Skin of body (tissue), 1 donor: ENCODE measurements at regions not wholly inside any gene's neighbourhood (a gene's known extent, or its start where the extent isn't known, plus 50 kb on each side); places are given as distances from the start of the nearest gene placed in this dataset.

Source experiments
- DNase-seq: peaks from one replicate; lab custom pipeline; 2025; lab: John Stamatoyannopoulos, UW

DNA sequence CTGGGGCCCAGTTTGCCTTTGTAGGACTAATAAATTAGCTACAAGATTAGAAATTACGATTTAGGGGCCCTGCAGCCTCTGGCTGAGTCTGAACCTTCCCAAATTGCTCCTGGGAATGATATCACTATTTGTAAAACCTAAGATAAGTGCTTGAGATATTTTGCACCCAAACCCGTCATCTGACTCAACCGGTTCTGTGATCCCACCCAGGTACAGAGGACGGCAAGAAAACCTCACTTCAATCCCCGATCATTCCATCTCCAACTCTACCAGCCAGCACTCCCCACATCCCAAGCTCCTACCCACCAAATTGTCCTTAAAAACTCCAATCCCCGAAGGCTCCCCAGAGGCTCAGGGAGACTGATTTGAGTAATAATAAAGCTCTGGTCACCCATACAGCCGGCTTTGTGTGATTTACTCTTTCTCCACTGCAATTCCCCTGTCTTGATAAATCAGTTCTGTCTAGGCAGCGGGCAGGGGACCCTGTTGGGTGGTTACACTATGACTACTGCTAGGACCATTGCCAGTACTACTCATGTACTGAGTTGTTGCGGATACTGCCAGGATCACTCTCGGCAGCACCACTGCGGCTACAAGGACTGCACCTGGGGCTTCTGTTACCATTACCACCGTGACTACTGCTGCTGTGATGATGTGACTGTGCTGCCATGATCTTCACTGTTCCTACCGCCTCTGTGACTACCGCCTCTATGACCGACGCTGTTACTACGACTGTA is 73.1 kb downstream of the IRF8 start:
- DNase-seq, result no peak

DNA sequence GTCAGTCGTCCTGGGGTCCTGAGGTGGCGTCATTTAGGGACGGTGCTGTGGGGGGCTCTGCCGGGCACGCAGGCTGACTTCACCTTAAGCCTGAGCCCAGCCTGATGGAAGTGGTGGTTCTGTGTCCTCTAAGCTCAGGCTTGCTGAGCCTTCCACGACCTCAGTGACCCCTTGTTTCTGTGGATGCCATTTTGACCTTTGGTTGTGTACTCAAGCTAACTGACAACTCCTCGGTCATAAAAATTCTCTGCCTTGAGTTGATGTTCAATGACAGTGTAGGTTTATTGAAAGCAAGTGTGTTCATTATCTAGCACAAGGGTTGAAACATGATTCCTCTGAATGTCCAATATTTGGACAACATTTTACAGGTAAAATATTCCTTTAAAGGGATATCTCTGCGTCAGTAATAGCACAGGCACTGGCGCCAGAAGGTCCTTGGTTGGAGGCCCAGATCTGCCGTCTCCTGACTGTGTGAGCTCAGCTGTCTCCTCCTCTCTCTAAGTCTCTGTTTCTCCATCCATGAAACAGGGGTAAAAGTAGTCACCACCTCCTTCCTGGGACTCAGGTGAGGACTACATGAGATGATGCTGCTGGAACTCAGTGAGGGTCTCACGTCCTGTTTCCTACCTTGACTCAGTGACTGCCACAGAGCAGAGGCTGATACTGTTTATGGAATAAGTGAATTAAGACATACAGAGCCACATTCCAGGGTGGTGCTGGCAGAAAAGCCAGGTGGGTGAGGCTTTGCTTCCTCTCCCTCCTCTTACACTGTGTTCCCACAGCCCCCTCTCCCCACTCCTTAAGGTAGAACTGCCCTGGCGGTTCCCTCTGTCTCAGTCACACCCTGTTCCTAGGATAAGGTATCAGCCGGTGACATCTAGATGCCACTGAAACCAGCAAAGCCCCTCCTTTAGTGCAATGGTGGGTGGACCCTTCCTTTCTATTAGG is 75.7 kb downstream of the IRF8 start:
- no peak for DNase-seq

DNA sequence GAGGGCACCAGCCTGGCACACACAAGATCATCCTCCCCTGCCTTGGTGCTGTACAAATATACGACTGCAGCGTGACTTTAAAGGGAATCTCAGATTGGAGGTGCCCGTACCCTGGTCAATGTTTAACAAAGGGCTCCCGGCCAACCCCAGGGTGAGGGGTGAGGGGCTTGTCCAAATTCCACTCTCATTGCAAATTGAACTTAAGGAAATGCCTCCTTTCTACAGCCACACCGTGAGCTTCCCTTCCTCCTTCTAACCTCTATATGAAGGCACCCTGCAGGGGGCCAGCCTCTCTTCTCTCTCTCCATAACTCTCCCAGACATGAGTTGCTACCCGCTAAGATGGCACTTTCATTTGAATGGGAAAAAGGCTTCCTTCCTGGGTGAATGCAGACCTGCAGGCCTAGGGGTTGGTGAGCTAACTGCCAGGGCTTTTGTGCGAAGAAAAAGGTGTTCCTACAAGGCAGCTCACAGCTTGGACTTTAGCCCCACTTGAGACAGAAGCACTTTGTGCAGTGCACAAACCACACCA is 76.6 kb downstream of the IRF8 start:
- DNase-seq, result no peak

DNA sequence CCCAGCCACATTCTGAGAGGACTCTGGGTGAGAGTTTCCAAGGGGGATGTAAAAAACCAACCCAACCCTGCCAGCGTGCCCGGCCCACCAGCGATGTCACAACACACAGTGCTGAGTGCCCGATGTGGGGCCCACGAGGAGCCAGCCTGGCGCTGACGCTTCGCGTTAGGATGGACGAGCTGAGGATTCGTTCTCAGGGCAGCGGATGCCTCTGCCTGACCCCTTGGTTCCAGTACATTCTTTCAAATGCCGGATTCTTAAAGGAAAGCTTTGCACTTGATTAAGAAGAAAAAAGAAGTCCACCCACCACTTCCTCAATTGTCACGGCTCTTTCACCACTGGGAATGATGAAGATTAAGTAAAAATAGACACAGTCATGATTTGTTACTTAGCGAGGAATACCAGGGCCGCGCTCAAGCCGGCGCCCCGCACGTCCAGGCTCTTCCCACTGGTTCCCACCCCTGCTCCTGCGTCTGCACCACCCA is 79.4 kb downstream of the IRF8 start:
- no peak for DNase-seq

DNA sequence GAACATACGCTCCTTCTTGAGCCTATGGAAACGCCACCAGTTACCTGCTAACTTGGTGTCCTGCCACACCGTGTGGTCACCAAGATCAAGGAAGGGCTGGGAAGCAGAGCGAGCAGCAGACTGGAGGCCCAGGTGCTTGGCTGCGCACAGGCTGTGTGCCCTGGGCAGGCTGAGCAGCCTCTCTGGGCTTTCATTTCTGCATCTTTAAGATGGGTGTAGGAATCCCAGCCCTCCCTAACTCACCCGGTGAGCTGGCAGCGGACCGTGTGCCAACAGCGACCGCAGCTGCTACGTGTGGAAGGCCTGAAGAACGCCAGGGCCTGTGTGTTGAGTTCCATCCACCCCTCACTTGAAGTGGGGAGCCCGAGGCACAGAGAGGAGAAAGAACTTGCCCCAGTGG is 80.0 kb downstream of the IRF8 start:
- DNase-seq, result no peak

DNA sequence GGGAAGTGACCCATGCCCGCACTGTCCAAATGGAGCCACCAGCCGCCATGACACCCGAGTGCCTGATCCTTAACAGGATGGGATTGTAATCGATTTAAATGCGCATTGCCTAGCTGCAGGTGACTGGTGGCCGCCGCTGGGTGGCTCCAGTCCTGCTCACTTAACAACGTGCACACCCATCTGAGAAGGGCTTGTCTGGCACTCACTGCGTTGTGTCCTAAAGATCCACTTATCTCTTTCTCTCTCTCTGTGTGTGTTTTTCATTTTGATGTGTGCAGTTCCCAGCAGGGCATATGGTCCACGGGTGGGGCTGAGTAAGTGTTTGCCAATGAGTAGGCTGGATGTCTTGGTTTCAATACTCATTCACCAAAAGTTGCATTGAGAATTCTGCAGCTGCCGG is 80.6 kb downstream of the IRF8 start:
- DNase-seq, result no peak

DNA sequence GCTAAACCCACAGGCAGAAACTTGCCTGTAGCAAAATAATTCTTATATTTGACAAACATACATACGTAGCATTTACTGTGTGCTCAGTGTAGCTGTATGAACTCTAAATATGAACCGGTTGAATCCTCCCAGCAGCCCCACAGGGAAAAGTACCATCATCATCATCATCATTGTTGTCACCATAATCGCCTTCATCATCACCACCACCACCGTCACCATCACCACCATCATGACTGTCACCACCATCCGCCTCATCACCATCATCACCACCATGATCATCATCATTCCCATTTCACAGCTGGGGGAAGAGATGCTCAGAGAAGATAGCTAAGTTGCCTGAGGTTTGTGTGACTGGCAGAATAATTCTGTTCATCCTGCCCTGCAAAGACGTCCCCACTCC is 81.7 kb downstream of the IRF8 start:
- DNase-seq, result no peak

DNA sequence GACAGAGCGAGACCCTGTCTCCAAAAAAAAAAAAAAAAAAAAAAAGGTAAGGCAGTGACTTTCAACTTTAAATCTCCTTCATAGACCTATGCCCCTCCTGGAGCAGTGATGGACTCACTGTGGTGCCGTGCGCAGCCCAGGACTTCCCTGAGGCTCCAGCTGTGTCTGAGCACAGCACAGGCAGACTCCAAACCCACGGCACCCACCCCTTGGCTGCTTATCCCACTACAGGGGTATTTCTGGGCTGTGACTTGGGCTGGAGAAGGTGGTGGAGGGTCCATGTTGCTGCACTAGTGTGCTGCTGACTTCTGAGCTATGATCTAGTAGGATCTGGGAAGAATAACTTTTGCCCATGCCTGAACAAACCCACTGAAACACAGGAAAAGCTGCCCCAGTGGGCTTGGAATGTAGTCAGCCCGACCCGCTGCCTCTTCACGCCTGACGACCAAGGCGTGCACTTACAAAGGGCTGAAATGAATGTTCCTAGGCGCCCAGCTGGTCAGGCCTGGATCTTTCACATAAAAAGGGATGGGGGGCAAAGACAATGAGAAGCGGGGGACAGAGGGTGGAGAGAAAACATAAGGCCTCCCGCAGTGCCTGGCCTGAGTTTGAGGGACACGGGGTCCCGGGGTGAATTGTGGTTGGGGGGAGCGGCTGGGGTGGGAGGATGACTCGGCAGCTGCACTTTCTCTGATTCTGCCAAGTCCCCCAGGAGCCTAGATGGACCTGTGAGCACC is 83.0 kb downstream of the IRF8 start:
- DNase-seq, result no peak

DNA sequence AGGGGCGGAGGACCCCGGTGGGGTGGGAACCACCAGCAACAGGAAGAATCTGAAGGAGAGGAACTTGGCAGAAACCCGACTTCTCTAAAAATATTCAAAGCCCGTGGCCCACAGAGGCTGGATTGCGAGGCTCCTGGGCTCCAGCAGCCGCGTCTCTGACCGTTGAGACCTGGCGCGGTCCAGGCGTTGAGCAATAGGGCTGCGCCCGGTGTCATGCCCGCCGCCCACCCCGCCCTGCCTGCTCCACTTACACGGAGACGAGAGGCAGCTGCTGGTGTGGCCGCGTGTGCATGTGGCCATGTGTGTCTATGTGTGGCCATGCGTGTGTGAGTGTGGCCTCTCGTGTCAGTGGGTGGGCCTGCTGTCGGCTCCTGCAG is 83.6 kb downstream of the IRF8 start:
- DNase-seq, result no peak

DNA sequence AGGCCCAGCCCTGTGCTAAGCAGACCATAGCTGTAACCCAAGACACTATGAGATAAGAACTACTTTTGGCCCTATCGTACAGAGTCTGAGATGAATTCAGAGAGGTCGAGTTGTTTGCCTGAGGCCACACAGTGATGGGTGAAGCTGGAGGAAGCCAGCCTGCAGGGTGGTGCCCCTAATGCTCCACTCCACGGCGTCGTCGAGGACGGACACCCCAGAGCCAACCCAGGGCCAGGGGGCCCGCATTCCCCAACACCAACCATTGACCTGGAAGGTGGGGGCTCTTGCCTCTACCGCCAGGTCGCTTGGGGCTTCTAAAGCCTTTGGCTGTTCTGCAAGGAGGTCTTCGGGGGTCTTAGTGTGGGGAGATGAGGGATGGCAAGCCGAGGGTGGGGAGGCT is 84.1 kb downstream of the IRF8 start:
- no peak for DNase-seq

DNA sequence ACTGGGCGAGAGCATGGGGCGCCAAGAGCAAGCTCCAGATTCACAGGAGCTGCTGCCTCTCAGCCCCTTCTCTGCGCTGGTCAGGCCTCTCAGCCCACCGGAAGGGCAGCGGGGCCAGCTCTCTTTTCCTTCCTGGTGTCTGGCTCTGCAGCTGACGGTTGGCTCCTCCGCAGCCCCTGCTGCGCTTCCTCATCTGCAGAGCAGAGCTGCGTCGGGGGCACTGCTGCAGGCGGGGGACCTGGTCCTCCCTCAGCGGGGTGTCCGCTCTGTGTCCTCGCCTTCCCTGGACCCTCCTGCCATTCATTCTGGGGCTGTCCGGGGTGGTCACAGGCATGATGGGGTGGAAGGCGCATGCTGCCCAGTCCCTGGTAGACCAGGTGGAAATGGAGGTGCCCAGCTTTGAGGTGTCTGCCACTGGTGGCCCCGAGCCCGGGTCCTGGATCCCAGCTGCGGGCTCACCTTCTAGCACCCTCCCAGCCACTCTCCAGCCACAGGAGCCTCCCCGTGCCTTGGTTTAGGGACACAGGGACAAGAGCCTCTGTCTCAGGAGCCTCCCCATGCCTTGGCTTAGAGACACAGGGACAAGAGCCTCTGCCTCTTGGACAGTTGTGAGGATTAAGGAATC is 84.8 kb downstream of the IRF8 start:
- DNase-seq, result no peak

DNA sequence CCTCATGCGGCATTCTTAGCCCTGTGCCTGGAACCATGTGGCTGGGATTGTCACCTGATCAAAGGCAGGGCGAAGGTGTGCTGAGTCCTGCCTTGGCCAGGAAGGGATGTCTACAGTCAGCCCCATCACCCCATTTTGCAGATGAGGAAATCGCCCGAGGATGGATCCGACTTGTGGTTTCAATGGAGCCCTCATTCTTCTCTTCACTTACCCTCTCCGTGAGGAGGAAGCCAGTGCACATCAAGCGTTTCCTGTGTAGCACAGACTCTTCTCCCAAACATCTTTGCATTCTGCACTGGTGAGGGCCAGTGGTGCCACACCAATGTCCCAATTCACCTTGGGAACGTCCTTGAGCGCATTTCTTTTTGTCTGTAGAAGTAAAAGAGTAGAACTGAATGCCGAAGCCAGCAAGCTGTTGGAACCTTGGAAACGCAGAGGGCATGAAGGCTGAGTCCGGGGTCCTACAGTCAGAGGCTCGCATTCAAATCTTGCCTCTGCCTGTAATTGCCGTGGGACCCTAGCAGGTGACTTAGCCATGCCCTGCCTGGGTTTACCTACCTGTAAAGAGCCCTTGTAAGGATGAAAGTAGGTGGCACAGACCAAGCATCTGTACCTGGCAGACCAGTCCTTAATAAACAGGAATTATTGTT is 85.4 kb downstream of the IRF8 start:
- no peak for DNase-seq

DNA sequence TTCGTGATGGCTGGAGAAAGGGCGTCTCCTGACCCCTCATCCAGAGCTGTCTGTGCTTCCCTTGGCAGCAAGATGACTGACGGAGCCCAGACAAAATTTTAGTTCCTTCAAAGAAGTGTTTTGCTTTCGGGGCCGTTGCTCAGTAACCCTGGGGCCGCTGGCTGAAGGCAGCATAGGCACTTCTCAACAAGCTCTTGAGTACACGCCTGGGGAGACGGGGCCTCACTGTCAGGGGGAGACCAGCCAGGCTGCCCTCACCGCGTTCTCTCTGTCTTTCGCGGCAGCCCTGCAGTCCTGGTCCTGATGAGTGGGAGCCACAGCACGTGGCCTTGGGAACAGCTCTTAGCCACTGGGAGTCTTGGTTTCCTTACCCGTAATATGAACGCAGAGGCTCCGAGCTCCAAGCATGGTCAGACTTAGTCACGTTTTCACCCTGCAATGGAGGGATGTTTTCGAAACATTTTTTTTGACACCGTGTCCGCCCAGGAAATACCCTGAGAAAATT is 86.0 kb downstream of the IRF8 start:
- DNase-seq, result no peak

DNA sequence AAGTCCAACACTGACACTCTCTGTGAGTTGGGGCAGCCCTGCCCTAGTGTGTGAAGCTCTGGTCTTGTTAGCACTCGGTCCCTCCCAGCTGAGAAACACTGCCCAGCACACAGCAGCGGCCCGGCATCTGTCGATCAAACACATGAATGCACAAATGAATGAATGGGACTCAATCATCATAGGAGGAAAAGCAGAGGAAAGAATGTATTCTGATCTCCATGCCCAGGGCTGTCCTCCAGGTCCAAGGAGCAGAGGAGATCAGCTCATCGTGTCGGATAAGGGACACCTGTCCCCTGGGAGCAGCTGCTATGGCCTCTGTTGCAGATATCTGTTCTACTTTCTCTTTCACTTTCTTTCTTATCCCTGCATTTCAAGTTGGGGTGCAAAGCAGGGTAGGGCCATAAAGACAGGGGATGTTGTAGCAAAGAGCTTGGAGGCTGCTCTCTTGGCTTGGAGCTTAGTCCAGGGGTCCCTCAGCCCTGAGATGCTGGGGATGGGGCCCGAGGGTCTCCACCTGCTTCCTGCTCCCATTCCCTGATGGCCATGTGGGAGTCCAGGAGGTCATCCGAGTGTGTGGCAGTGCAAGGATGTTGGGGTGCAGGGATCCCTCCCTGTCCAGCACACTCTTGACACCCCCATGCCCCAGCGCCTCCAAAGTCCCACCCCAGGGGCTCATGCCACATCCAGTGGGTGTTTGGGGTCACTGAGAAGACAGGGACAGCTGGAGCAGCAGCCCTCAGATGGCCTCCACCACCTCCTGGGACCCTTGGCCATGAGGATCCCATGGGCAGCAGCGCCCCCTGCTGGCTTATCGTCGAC is 88.2 kb downstream of the IRF8 start:
- no peak for DNase-seq

DNA sequence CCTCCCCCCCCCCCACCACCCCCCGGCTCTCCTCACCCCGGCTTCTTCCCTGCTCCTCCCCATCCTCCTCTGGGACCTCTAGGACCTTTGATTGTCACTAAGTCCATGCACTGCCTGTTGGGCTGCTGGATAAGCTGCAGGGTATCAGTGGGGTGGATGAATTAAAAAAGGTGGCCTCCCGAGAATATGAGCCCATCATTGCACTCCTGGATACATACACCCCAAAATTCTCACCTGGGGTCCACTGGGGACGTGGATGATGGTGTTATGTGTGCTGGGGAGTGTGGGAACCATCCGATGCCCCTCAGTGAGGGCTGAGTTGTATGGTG is 88.8 kb downstream of the IRF8 start:
- no peak for DNase-seq

DNA sequence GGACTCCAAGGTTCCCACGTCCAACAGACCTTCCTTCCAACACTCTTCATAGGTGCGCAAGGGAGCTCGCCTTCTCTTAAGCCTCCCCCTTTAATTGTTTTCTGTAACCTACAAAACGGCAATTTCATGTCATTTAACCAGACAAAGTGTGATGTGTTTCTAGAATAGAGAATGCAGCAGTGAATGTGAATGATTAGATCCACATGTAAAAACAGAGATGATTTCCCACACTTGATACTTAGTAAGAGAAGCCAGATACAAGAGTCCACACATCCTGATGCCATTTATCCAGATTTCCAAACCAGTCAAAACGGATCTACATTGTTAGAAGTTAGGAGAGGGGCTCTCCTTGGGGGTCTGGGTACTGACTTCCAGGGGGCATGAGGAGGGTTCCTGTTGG is 89.3 kb downstream of the IRF8 start:
- DNase-seq, result no peak

DNA sequence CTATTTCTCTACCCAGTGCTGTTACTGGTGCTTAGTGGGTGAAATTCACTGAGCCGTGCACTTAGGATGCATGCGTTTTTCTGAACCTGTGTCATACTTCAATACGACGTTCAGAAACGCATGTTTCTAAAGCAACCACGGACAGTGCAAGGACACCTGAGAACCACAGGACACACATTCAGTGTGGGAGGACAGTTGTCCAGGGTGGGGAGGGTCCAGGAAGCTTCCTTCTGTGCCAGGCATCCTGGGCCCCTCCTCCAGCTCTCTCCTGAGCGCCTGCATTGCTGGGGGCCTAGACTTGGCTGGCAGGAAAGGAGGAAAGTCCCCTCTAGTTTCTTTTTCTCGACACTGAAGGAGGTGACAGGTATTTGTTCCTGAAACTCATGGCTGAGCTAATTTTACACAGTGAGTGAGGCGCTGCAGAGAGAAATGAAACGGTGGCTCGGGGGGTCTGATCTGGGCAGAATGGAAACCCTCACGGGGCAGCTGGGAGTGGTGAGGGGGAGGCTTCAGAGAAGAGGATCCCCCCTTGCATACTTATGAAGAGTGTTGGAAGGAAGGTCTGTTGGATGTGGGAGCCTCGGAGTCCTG is 89.9 kb downstream of the IRF8 start:
- DNase-seq, result no peak

DNA sequence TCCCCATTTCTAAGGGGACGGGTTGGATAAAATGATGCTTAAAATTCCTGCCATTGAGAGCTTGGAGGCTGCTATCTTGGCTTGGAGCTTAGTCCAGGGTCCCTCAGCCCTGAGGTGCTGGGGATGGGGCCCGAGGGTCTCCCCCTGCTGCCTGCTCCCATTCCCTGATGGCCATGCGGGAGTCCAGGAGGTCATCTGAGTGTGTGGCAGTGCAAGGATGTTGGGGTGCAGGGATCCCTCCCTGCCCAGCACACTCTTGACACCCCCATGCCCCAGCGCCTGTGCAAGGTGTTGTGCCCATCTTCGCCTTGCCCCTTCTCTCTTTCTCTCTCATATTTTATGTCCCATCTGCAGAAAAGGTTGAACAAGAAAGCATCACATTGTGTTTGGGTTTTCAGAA is 90.4 kb downstream of the IRF8 start:
- DNase-seq, result no peak

DNA sequence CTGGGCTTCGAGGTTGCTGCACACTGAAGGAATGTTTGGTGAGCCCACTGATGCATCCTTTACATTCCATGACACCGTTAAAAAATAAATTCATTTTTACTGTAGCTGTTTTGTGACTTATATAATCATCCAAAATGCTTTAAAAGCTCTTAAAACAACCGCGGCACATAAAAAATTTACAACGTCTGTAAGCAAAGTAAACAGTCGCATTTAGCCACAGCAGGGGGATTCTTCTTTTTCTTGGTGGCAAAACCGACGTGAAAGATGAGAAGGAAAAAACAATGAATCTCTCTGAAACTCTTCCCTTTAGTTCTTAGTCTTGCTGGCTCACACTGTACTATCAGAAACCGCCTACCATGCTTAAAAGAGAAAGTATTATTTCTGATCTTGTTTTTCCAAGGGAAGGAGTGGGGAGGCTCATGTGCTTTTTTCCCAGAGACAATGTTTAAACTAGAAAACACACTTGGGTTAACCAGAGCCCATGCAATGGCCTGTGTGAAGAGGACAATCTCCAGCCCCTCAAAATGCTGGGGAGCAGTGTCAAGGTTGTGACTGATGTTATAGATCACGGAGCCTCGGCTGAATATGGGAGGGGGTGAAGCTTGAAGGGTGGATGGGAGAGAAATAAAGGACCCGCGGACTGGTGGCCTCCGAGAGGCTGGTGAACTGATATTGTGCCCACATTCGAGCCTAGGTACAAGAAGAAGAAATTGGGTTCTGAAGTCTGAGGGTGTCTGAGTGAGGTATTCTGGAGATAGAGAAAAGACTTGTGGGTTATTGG is 91.1 kb downstream of the IRF8 start:
- no peak for DNase-seq
